ENCODE measurements at regions not wholly inside any gene's neighbourhood (a gene's known extent, or its start where the extent isn't known, plus 50 kb on each side); places are given as distances from the start of the nearest gene placed in this dataset.
"Not testable (repeated sequence)": the region's sequence is repeated elsewhere in the genome, so short reads cannot be mapped to it uniquely, and the experiment has no call there.

- no peak overlapping the region for H3K27ac ChIP-seq
- DNase-seq (ENCODE audit: low spot score), result no peak
- CTCF ChIA-PET, result no interaction called here
- no peak for TF ChIP-seq CTCF (conservative IDR thresholded peaks at IDR 0.05; ENCODE audit: low read depth)
- POLR2A ChIA-PET (ENCODE audit: low non-redundant PET), result no interaction called here
Measured at GRCh38 chr2:38486213-38487026, 109.3 kb upstream of the ATL2 start.

- DNase-seq (ENCODE audit: low spot score), result no peak
- ChIA-PET POLR2A (ENCODE audit: low non-redundant PET) (no interaction called here), CTCF (no interaction called here)
- TF ChIP-seq CTCF (conservative IDR thresholded peaks at IDR 0.05; ENCODE audit: low read depth), result no peak
- H3K27ac ChIP-seq, result no peak overlapping the region
Measured at GRCh38 chr2:38485734-38486133, 108.7 kb upstream of the ATL2 start.

- no peak for TF ChIP-seq CTCF (conservative IDR thresholded peaks at IDR 0.05; ENCODE audit: low read depth)
- CTCF ChIA-PET, result interaction anchor here (0.6 kb wide), 1 partner anchor 11 kb away, joined by 3 read pairs; no protein-coding TSS in a partner anchor
- POLR2A ChIA-PET (ENCODE audit: low non-redundant PET), result no interaction called here
Measured at GRCh38 chr2:38484957-38485356, 107.9 kb upstream of the ATL2 start.

GRCh38 chr2:38483776-38484501 lies 106.9 kb upstream of the ATL2 start:
- CTCF ChIA-PET, result no interaction called here
- no peak overlapping the region for H3K27ac ChIP-seq
- DNase-seq (ENCODE audit: low spot score), result no peak
- TF ChIP-seq CTCF (conservative IDR thresholded peaks at IDR 0.05; ENCODE audit: low read depth), result no peak
- POLR2A ChIA-PET (ENCODE audit: low non-redundant PET), result no interaction called here

More at GRCh38 chr2:38484957-38485356, 107.9 kb upstream of the ATL2 start:
- no peak for DNase-seq (ENCODE audit: low spot score)
- no peak overlapping the region for H3K27ac ChIP-seq

- CTCF ChIA-PET, result interaction anchor here (0.6 kb wide), 1 partner anchor 157 kb away, joined by 3 read pairs; no protein-coding TSS in a partner anchor
- DNase-seq (ENCODE audit: low spot score); POLR2A ChIA-PET (ENCODE audit: low non-redundant PET); H3K27ac ChIP-seq: not testable (repeated sequence)
Measured at GRCh38 chr2:38482710-38483109, 105.6 kb upstream of the ATL2 start.

- ChIA-PET POLR2A (ENCODE audit: low non-redundant PET) (no interaction called here), CTCF (interaction anchor here (0.6 kb wide), 1 partner anchor 78 kb away, joined by 6 read pairs; no protein-coding TSS in a partner anchor)
- TF ChIP-seq CTCF (conservative IDR thresholded peaks at IDR 0.05; ENCODE audit: low read depth), result no peak
- no peak overlapping the region for H3K27ac ChIP-seq
- no peak for DNase-seq (ENCODE audit: low spot score)
Measured at GRCh38 chr2:38480617-38481016, 103.5 kb upstream of the ATL2 start.

GRCh38 chr2:38477006-38477405 lies 99.9 kb upstream of the ATL2 start:
- ChIA-PET POLR2A (ENCODE audit: low non-redundant PET) (no interaction called here), CTCF (interaction anchor here (0.5 to 1.3 kb wide), 2 partner anchors 160 to 446 kb away, joined by 3 to 6 read pairs; no protein-coding TSS in a partner anchor)
- TF ChIP-seq CTCF (conservative IDR thresholded peaks at IDR 0.05; ENCODE audit: low read depth), result no peak
- H3K27ac ChIP-seq, result no peak overlapping the region
- no peak for DNase-seq (ENCODE audit: low spot score)

Measured in RWPE1 (cell line).